GM19328 (cell line): ENCODE measurements at regions not wholly inside any gene's neighbourhood (a gene's known extent, or its start where the extent isn't known, plus 50 kb on each side); places are given as distances from the start of the nearest gene placed in this dataset.
A peak's percentile ranks its signal among the peaks of the same experiment; 100 is the strongest.

ENCODE experiments used
- ATAC-seq: cut with Tn5 transposase; IDR thresholded peaks from one replicate; pipeline ENCODE4 v1.9.1; 2021; ENCODE audit warnings: mild to moderate bottlenecking, moderate library complexity; ENCODE audit not compliant: unreplicated experiment

DNA sequence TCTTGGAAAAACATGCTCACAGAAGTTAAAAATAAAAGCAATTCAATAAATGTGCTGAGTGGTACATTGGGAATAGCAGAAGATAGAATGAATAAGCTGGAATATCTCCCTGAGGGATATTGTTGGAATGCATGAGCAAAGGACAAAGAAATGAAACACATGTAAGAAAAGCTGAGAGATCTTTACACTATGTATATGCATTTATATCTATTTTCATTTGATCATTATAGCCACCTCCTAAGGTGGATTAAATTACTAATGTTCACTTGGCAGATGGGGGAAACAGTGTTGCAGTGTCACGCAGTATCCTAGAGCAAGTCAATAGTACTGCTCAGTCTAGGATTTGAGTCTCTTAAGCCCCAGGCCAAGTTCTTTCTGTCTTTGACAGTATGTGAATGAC lies 542.0 kb upstream of the MARCKS start:
- ATAC-seq: no peak

- ATAC-seq: no peak
Observed at GRCh38 chr6:113315879-113316278, 541.3 kb upstream of the MARCKS start.

GRCh38 chr6:113317442-113317841 lies 539.7 kb upstream of the MARCKS start:
- no peak for ATAC-seq

DNA sequence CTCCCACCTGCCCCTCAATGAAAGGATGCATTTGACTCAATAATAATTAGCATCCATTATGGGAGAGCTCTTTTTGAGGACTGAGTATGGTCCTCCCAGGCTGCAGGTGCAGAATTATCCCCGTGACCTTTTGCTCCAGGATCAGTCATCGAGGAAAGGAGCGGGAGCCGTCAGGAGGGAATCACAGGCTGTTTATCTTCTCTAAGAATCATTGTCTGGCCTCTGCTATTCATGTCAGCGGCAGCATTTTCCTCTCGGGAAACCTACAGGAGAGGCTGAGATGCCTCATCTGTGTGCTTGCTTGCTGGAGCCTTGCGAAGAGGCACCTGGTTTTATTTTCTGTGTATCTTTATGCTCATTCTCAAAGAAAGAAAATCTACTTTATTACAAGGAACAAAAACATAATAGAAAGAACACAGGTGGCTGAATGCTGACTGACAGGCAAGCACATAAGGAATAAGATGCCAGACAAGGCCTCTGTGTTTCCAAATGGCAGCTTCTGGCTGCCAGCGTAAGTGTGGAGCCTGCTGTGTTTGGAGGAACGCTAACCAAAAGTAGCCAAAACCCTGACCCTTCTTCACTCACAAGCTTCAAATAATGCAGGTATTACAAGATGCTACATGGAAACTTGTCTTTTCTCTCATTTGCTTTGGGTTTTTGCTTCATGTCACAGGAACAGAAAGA lies 539.1 kb upstream of the MARCKS start:
- no peak for ATAC-seq

GRCh38 chr6:113318575-113318917 lies 538.6 kb upstream of the MARCKS start:
- no peak for ATAC-seq

GRCh38 chr6:113320653-113321052 lies 536.5 kb upstream of the MARCKS start:
- ATAC-seq: no peak

DNA sequence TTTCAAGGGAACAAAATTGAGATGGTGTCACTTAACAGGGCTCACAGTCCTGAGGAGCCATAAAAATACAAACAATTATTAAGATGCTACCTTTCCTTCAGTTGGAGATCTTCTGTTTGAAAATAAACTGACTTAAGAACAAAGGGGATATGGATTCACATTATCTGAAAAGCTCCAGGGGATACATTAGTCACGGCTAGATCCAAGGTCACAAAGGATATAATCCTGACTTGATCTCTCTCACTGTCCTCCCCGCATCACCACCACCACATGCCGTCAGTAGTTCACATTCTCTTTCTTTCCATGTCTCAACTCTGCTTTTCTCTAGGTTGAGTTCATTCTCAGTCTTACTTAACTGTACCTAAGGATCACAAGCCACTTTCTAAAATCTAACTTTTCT lies 530.4 kb upstream of the MARCKS start:
- ATAC-seq: no peak

GRCh38 chr6:113328886-113329381 lies 528.2 kb upstream of the MARCKS start:
- no peak for ATAC-seq

DNA sequence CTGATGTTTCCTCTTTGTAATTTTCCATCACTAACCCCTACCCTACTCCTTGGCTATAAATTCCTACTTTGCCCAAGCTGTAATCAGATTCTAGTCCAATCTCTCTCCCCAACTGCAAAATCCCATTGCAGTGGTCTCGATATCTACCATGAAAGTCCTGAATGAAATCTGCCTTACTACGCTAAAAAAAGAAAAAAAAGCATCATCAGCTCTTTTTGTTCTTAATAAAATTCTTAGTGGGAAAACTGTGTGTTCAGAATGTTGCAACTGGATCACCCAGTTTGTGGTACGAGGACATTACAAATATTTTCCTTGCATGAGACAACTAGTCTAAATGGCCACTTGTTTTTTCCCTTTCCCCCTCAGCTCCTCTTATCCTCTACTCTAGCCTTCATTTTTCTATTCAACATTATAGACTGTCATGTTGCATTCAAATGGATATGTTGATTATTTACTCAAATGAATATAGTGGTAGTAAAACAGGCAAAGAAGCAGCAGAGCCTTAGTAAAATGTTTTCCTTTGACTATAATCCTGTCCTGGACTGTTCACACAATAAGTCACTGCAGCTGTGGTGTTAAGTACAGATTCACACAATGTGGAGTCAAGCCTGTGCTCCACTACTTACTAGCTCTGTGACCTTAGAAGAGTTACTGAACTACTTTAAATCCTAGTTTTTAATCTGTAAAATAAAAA lies 527.1 kb upstream of the MARCKS start:
- no peak for ATAC-seq

GRCh38 chr6:113330636-113330946 lies 526.6 kb upstream of the MARCKS start:
- ATAC-seq: no peak

DNA sequence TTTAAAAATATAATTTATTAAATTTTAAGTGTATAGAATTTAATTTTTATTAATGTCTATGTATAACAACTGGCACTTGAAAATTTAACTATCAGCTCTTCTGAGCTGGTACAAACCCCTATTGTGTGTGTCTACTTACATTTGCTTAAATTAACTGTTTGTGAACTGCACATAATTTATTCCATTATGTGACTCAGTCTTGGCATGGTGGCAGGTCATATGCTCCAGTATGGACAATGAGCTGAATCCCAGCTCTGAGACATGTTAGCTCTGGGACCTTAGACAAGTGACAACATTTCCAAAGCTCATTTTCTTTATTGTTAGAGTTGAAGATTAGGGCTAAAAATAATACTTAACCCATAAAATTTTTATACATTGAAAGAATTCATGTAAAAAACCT lies 526.1 kb upstream of the MARCKS start:
- no peak for ATAC-seq

DNA sequence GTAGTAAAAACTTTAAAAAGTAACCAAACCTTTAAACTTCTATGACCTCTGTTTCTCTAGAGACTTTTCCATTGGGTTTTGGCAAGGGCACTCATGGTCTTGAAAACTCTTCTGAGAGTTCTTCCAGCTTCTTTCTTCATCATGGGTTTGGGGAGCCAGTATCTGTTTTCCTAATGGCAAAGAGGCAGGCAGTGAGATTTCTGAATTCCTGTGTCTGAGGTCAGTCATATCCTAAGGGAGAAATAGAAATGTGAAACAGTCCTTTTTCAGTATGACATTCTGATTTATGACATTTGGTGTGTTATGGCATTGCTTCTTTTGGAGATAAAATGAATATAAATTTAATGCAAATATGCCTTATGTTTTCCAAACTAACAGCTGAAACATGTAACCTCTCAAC lies 518.5 kb upstream of the MARCKS start:
- no peak for ATAC-seq

GRCh38 chr6:113339209-113339608 lies 517.9 kb upstream of the MARCKS start:
- ATAC-seq: no peak

DNA sequence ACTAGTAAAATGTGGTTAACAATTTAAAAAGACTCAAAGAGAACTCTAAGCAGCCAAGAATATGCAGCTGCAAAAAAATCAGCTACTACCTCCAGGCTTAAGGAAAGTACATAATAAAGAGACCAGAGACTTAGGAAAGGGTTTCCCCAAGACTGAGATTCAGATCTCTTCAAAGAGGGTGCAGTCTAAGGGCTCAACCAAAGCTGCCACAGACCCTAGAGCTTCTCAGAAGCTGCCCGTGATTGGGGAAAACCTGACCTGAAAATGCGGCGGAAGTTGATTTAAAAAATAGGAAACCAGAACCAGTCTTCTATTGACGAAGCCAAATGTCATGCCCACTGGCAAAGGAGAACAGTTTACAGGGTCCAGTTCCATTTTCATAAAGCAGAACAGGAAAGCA lies 516.8 kb upstream of the MARCKS start:
- ATAC-seq: peak; percentile 58

GRCh38 chr6:113343940-113344339 lies 513.2 kb upstream of the MARCKS start:
- ATAC-seq: no peak

DNA sequence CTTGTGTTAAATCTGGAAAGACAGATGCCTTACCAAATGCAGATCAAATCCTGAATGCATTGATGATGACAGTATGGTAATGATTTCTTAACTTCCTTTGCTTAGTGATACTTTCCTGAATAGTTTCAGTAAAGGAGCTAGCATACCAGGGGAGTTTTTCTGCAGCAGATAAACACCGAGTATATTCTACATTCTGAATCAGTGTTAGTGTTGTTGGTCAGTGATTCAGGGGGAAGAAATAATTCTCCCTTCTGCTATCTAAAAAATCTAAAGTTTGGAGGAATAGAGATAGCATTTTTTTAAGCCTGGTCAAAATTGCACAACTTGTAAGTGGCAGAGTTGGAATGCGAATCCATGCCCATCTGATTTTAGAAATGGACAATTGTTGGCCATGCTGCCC lies 512.2 kb upstream of the MARCKS start:
- no peak for ATAC-seq

- no peak for ATAC-seq
Observed at GRCh38 chr6:113347436-113347835, 509.7 kb upstream of the MARCKS start.

GRCh38 chr6:113350461-113350860 lies 506.7 kb upstream of the MARCKS start:
- no peak for ATAC-seq

- no peak for ATAC-seq
Observed at GRCh38 chr6:113351173-113351834, 505.8 kb upstream of the MARCKS start.

DNA sequence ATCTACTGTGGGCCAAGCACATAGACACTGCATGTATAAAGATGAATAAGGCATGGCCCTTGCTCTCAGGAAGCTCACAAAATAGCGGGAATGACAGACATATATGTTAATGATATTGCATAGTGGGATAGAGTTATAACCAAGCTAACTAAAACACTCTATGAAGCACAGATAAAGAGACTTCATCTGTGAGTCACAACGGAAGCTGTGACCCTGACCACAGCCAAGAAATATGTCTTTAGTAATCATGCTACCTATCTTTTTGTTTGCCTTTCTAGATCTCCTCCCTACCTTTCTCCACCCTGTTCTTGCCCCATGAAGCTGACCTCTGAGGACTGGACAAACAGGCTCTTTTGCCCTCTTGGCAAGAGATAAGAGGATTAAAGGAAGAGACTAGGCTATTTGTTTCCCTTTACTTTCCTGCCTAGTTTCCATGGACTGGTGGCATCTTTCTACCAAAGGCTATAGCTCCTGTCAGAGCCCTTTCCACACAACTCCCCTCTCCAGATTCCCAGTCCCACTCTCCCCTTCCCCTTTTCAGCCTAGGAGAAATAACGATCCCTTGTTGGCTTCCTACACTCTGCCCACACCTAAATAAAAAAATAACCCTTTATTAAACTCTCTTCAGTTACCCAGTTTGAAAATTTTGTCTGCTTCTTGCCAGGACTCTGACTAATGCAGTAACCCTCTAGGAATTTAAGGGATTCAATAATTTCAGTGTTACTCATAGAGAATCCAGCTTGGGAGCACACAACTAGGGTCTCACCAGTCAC lies 504.9 kb upstream of the MARCKS start:
- no peak for ATAC-seq

GRCh38 chr6:113352831-113353230 lies 504.3 kb upstream of the MARCKS start:
- no peak for ATAC-seq

DNA sequence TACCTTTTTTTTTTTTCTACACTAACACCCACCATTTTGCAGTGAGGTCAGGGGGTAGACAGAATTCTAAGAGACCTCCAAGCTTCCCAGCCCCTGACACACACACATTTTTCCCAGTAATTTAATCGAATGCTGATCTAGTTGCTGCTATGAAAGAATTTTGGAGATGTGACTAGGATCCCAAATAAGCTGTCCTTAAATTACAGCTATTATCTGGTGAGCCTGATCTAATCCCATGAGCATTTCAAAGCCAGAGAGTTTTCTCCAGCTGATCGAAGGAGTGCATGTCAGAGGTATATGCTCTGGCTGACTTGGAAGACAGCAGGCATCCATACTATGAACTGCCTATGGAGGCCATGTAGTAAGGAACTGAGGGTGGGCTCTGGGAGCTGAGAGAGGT lies 503.8 kb upstream of the MARCKS start:
- no peak for ATAC-seq
